Sigmoid colon (tissue), 6 donors: ENCODE measurements at regions not wholly inside any gene's neighbourhood (a gene's known extent, or its start where the extent isn't known, plus 50 kb on each side); places are given as distances from the start of the nearest gene placed in this dataset.

ENCODE experiments used
- DNase-seq: peaks from one replicate; pipeline ENCODE4 v3.0.0-alpha.2; 2019
- H3K27ac ChIP-seq, 4 donors: fragments of 200-600 bp; sonication (generic); one replicate each; pipeline ENCODE4 v1.5.1; 2016 to 2019; ENCODE audit warnings: mild to moderate bottlenecking in 1 of 4
- H3K27me3 ChIP-seq, 3 donors: fragments of 200-600 bp; sonication (generic); one replicate each; pipeline ENCODE4 v1.5.1; 2019; ENCODE audit warnings: mild to moderate bottlenecking in 1 of 3
- H3K36me3 ChIP-seq, 4 donors: fragments of 200-600 bp; sonication (generic); one replicate each; pipeline ENCODE4 v1.5.1; 2016 to 2019
- H3K4me1 ChIP-seq, 4 donors: fragments of 200-600 bp; sonication (generic); one replicate each; pipeline ENCODE4 v1.5.1; 2017 to 2019
- H3K4me3 ChIP-seq, 4 donors: fragments of 200-600 bp; sonication (generic); one replicate each; pipeline ENCODE4 v1.5.1; 2017 to 2019; ENCODE audit warnings: mild to moderate bottlenecking in 2 of 4, moderate library complexity in 1 of 4
- H3K9me3 ChIP-seq, 4 donors: fragments of 200-600 bp in 3 of 4; sonication (generic) in 3 of 4; one replicate each; pipeline versions ENCODE4 v1.5.1 to v1.6.1; 2013 to 2019
- CTCF ChIP-seq, 4 experiments: fragments of 450-650 bp in 3 of 4; fragments of 200-600 bp in 1 of 4; IDR thresholded peaks; one replicate each; pipeline ENCODE4 v1.5.1; 2016 to 2019; ENCODE audit warnings: antibody characterized with exemption in 4 of 4, mild to moderate bottlenecking in 3 of 4, moderate library complexity in 2 of 4
- EP300 ChIP-seq, 4 donors: sonication (generic); formaldehyde crosslinking; IDR thresholded peaks; one replicate each; pipeline ENCODE4 v1.6.1; 2017; ENCODE audit warnings: antibody characterized with exemption in 4 of 4
- POLR2A ChIP-seq, 2 donors: fragments of 450-650 bp; IDR thresholded peaks; one replicate each; pipeline ENCODE4 v1.6.1; 2016; ENCODE audit warnings: antibody characterized with exemption in 2 of 2, mild to moderate bottlenecking in 2 of 2, moderate library complexity in 2 of 2
- POLR2AphosphoS5 ChIP-seq, 4 donors: sonication (generic); formaldehyde crosslinking; IDR thresholded peaks; one replicate each; pipeline ENCODE4 v1.6.1; 2017; ENCODE audit warnings: antibody characterized with exemption in 4 of 4
- WGBS, 2 donors: extraction: QIAGEN DNeasy Blood & Tissue Kit; methylation state at CpG; one replicate each; pipeline ENCODE4 v1.1.7; 2013; 5-methylcytosine and 5-hydroxymethylcytosine counted together
- intact Hi-C: fragments of 100-400 bp; cut with DNase I; formaldehyde crosslinking; loops from one replicate; pipeline ENCODE4 v1.15.1; 2023
- donor health status: healthy with polysubstance abuse.
- donor health status: healthy.

- intact Hi-C loops = no loop called here
- Histone ChIP-seq H3K27me3 (no peaks in the 10 kb centered on the region), H3K4me3 (no peak overlapping the region), H3K36me3 (no peaks in the 10 kb centered on the region), H3K9me3 (no peaks in the 10 kb centered on the region), H3K27ac (no peak overlapping the region), H3K4me1 (peaks cover 0 to 47% (median 8%) of the 10 kb centered on the region in 4 donors)
- TF ChIP-seq CTCF (IDR thresholded peaks at IDR 0.05) = no peak
- no peak for TF ChIP-seq POLR2A (IDR thresholded peaks at IDR 0.05)
- TF ChIP-seq POLR2AphosphoS5 (IDR thresholded peaks at IDR 0.05) = no peak
- no peak for TF ChIP-seq EP300 (IDR thresholded peaks at IDR 0.05)
- WGBS, 2 donors = 22 to 61% methylated on average over 3 of the region's 3 CpGs
- DNase-seq = no peak
Observed at GRCh38 chr6:47094241-47094925, 52.3 kb upstream of the ADGRF1 start.

- peaks cover 0 to 37% (median 8%) of the 10 kb centered on the region in 4 donors for H3K4me1 ChIP-seq
- H3K27ac ChIP-seq = no peak overlapping the region
- no peaks in the 10 kb centered on the region for H3K36me3 ChIP-seq
- TF ChIP-seq POLR2A (IDR thresholded peaks at IDR 0.05) (no peak), POLR2AphosphoS5 (IDR thresholded peaks at IDR 0.05) (no peak), CTCF (IDR thresholded peaks at IDR 0.05) (no peak), EP300 (IDR thresholded peaks at IDR 0.05) (no peak)
- WGBS, 2 donors = 16 to 67% methylated on average over 5 of the region's 5 CpGs
- intact Hi-C loops = no loop called here
- H3K4me3 ChIP-seq = no peak overlapping the region
- no peaks in the 10 kb centered on the region for H3K9me3 ChIP-seq
- DNase-seq = no peak
- H3K27me3 ChIP-seq = no peaks in the 10 kb centered on the region
Observed at GRCh38 chr6:47093169-47093568, 51.0 kb upstream of the ADGRF1 start.

- no peak for DNase-seq
- intact Hi-C loops = no loop called here
- Histone ChIP-seq H3K9me3 (no peaks in the 10 kb centered on the region), H3K27ac (peak overlapping the region in 1 of 4 donors; percentile 9), H3K4me1 (peaks cover 0 to 27% (median 6%) of the 10 kb centered on the region in 4 donors), H3K36me3 (no peaks in the 10 kb centered on the region), H3K4me3 (no peak overlapping the region), H3K27me3 (no peaks in the 10 kb centered on the region)
- 79 to 80% methylated on average over 4 of the region's 4 CpGs for WGBS, 2 donors
- TF ChIP-seq EP300 (IDR thresholded peaks at IDR 0.05) (no peak), POLR2A (IDR thresholded peaks at IDR 0.05) (no peak), POLR2AphosphoS5 (IDR thresholded peaks at IDR 0.05) (no peak)
Observed at GRCh38 chr6:47091886-47092668, 49.9 kb upstream of the ADGRF1 start.
